K562 (cell line): ENCODE measurements at regions not wholly inside any gene's neighbourhood (a gene's known extent, or its start where the extent isn't known, plus 50 kb on each side); places are given as distances from the start of the nearest gene placed in this dataset.
A peak's percentile ranks its signal among the peaks of the same experiment; 100 is the strongest.

ENCODE experiments used
- CHD1 ChIP-seq: fragments of 200-600 bp; sonication (generic); IDR thresholded peaks from one replicate; pipeline ENCODE4 v1.6.1; 2012; ENCODE audit warnings: mild to moderate bottlenecking, moderate library complexity, low read length, inconsistent platforms
- CREM ChIP-seq: IDR thresholded peaks from 2 replicates; pipeline ENCODE4 v1.6.1; 2014; ENCODE audit warnings: antibody characterized with exemption, low read depth
- CTBP1 ChIP-seq: fragments of 450-650 bp; IDR thresholded peaks from 2 replicates; pipeline ENCODE4 v1.6.1; 2016; ENCODE audit warnings: borderline replicate concordance
- HCFC1 ChIP-seq: IDR thresholded peaks from 2 replicates; pipeline ENCODE4 v1.6.1; 2012; ENCODE audit warnings: low read depth, low read length, improper control_type of control experiment
- JUND ChIP-seq, 2 experiments: IDR thresholded peaks; 2 replicates in 1 of 2; 3 replicates in 1 of 2; pipeline ENCODE4 v1.6.1; 2011; ENCODE audit warnings: borderline replicate concordance in 2 of 2, low read depth in 2 of 2, low read length in 2 of 2, improper control_type of control experiment in 1 of 2, missing biosample characterization in 1 of 2, missing genetic modification characterization in 1 of 2, missing genetic modification reagents in 1 of 2
- L3MBTL2 ChIP-seq: fragments of 450-650 bp; IDR thresholded peaks from 2 replicates; pipeline ENCODE4 v1.6.1; 2016; ENCODE audit warnings: mild to moderate bottlenecking, moderate library complexity
- NEUROD1 ChIP-seq: fragments of 150-350 bp; IDR thresholded peaks from 2 replicates; pipeline ENCODE4 v1.6.1; 2014; ENCODE audit warnings: borderline replicate concordance, low read length, low read depth; ENCODE audit not compliant: partially characterized antibody
- NR3C1 ChIP-seq: sonication (generic); formaldehyde crosslinking; IDR thresholded peaks from 2 replicates; pipeline ENCODE4 v1.8.1; 2022; ENCODE audit warnings: missing genetic modification reagents
- RAD51 ChIP-seq: fragments of 450-650 bp; IDR thresholded peaks from 2 replicates; pipeline ENCODE4 v1.7.1; 2016; ENCODE audit warnings: low read depth, mild to moderate bottlenecking, borderline replicate concordance
- SRF ChIP-seq, 2 experiments: fragments of 250-450, 450-650 bp in 1 of 2; sonication (Bioruptor Pico) in 1 of 2; sonication (generic) in 1 of 2; formaldehyde crosslinking; IDR thresholded peaks; 2 replicates each; pipeline versions ENCODE4 v1.5.0 to v1.5.1; 2020 to 2022; ENCODE audit warnings: mild to moderate bottlenecking in 1 of 2, missing genetic modification reagents in 1 of 2
- STAG1 ChIP-seq: sonication (generic); formaldehyde crosslinking; IDR thresholded peaks from 2 replicates; pipeline ENCODE4 v1.5.0; 2020; ENCODE audit warnings: missing genetic modification reagents, borderline replicate concordance
- ZNF175 ChIP-seq: fragments of 200-800 bp; sonication (Bioruptor generic); IDR thresholded peaks from 2 replicates; pipeline ENCODE4 v1.6.1; 2016; ENCODE audit warnings: low read depth, mild to moderate bottlenecking, missing genetic modification characterization, missing compliant biosample characterization
- ZNF239 ChIP-seq: fragments of 250-450 bp; sonication (Bioruptor Pico); IDR thresholded peaks from 2 replicates; pipeline ENCODE4 v1.4.0; 2020; ENCODE audit warnings: mild to moderate bottlenecking
- ZNF263 ChIP-seq: sonication (generic); formaldehyde crosslinking; IDR thresholded peaks from 2 replicates; pipeline ENCODE4 v1.8.0; 2022; ENCODE audit warnings: mild to moderate bottlenecking, missing genetic modification reagents, borderline replicate concordance
- TF ChIP-seq, protein P1 (sequence below): sonication (generic); formaldehyde crosslinking; IDR thresholded peaks from 2 replicates; pipeline ENCODE4 v1.8.0; 2022; ENCODE audit warnings: missing genetic modification reagents, mild to moderate bottlenecking, moderate library complexity, borderline replicate concordance
- TF ChIP-seq, protein P2 (sequence below): fragments of 450-650 bp; IDR thresholded peaks from 2 replicates; pipeline ENCODE4 v1.6.1; 2018; ENCODE audit not compliant: partially characterized antibody
- TF ChIP-seq, protein P3 (sequence below), 2 experiments: fragments of 450-650 bp in 1 of 2; sonication (generic) in 1 of 2; formaldehyde crosslinking in 1 of 2; IDR thresholded peaks in 1 of 2; conservative IDR thresholded peaks in 1 of 2; 2 replicates each; pipeline versions ENCODE4 v1.6.1 to v1.8.1; 2016 to 2023; ENCODE audit warnings: mild to moderate bottlenecking in 2 of 2, moderate library complexity in 2 of 2, inconsistent platforms in 1 of 2, missing genetic modification reagents in 1 of 2

DNA sequence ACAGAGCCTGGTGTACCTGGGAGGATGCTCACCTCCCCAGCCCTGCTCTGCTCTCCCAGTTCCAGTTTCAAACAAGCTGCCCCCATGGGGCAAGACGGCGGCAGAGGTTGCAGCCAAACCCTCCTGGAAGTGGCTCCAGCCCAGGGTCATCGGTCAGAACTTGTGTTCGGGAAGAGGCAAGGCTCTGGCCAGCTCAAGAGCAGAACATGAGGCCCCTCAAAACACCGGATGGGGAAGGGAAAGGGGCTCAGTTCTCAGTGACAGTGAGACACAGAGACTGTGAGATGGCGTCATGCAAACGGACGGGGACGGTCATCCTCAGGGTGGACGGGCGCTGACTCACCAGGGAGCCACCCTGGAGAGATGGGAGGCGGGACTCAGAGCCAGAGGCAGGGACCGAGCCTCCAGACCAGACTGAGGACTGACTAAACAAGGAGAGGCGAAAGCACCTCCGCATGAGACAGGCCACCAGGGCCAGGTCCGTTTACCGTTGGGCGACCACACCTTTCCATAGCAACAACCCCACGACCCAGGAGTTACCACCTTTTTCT, 63.9 kb upstream of the GALNT9 start (continued):
- TF ChIP-seq CTBP1 (no peak; the same call in 1 of the 2 replicates), HCFC1 (no peak), JUND (IDR thresholded peaks at IDR 0.05; ENCODE audit: borderline replicate concordance, low read depth, low read length) (peak; percentile 83), JUND (tag; IDR thresholded peaks at IDR 0.05; ENCODE audit: borderline replicate concordance, low read depth, low read length) (peak; percentile 87; the same call in 2 of the 3 replicates), STAG1 (CRISPR knock-in tag) (no peak), CHD1 (no peak), RAD51 (no peak), NEUROD1 (peak; percentile 12), L3MBTL2 (peak; percentile 25; the same call in 1 of the 2 replicates), CREM (0 out of 2 replicates have a peak, but pooled peaks have one; percentile 43), NR3C1 (CRISPR knock-in tag) (no peak), ZNF263 (peak; percentile 50; the same call in 1 of the 2 replicates), ZNF175 (CRISPR knock-in tag) (no peak), ZNF239 (no peak), SRF (CRISPR knock-in tag; IDR thresholded peaks at IDR 0.05) (peak in 1 of 2 experiments; percentile 82; a peak in 1 of 4 replicates)
- TF ChIP-seq, protein P1, sequence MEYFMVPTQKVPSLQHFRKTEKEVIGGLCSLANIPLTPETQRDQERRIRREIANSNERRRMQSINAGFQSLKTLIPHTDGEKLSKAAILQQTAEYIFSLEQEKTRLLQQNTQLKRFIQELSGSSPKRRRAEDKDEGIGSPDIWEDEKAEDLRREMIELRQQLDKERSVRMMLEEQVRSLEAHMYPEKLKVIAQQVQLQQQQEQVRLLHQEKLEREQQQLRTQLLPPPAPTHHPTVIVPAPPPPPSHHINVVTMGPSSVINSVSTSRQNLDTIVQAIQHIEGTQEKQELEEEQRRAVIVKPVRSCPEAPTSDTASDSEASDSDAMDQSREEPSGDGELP (CRISPR knock-in tag): 0 out of 2 replicates have a peak, but pooled peaks have one; percentile 9
- TF ChIP-seq, protein P2, sequence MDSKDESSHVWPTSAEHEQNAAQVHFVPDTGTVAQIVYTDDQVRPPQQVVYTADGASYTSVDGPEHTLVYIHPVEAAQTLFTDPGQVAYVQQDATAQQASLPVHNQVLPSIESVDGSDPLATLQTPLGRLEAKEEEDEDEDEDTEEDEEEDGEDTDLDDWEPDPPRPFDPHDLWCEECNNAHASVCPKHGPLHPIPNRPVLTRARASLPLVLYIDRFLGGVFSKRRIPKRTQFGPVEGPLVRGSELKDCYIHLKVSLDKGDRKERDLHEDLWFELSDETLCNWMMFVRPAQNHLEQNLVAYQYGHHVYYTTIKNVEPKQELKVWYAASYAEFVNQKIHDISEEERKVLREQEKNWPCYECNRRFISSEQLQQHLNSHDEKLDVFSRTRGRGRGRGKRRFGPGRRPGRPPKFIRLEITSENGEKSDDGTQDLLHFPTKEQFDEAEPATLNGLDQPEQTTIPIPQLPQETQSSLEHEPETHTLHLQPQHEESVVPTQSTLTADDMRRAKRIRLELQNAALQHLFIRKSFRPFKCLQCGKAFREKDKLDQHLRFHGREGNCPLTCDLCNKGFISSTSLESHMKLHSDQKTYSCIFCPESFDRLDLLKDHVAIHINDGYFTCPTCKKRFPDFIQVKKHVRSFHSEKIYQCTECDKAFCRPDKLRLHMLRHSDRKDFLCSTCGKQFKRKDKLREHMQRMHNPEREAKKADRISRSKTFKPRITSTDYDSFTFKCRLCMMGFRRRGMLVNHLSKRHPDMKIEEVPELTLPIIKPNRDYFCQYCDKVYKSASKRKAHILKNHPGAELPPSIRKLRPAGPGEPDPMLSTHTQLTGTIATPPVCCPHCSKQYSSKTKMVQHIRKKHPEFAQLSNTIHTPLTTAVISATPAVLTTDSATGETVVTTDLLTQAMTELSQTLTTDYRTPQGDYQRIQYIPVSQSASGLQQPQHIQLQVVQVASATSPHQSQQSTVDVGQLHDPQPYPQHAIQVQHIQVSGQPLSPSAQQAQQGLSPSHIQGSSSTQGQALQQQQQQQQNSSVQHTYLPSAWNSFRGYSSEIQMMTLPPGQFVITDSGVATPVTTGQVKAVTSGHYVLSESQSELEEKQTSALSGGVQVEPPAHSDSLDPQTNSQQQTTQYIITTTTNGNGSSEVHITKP: peak; percentile 22
- TF ChIP-seq, protein P3, sequence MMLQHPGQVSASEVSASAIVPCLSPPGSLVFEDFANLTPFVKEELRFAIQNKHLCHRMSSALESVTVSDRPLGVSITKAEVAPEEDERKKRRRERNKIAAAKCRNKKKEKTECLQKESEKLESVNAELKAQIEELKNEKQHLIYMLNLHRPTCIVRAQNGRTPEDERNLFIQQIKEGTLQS (IDR thresholded peaks at IDR 0.05): peak; percentile 90
- TF ChIP-seq, protein P3 (CRISPR knock-in tag; conservative IDR thresholded peaks at IDR 0.05): no peak
